Endothelial cell of umbilical vein (primary cell): ENCODE measurements at regions not wholly inside any gene's neighbourhood (a gene's known extent, or its start where the extent isn't known, plus 50 kb on each side); places are given as distances from the start of the nearest gene placed in this dataset.
"Not testable (repeated sequence)": the region's sequence is repeated elsewhere in the genome, so short reads cannot be mapped to it uniquely, and the experiment has no call there.

ENCODE experiments used
- BruUV-seq: library from RNA; stranded (reverse); fragments of 400-500 nt; replicated peaks from 2 replicates; lab custom pipeline; 2021; lab: Mats Ljungman, UMichigan
- CTCF ChIA-PET: fragments of 300-600, 350-600 bp; sonication (Branson Sonifier 250); formaldehyde crosslinking; loops from one replicate; lab custom pipeline; 2021; ENCODE audit warnings: antibody characterized with exemption, inconsistent platforms; lab: Charles Lee
- POLR2A ChIA-PET: fragments of 300-600, 350-600 bp; sonication (Branson Sonifier 250); formaldehyde crosslinking; loops from one replicate; lab custom pipeline; 2021; ENCODE audit warnings: antibody characterized with exemption, inconsistent platforms; lab: Charles Lee
- DNase-seq: peaks from one replicate; pipeline ENCODE4 v3.0.0-alpha.2; 2011; ENCODE audit warnings: low read depth, low spot score
- FAIRE-seq: peaks from 2 replicates; lab custom pipeline; 2011; peaks lifted over from hg19 to GRCh38; lab: Jason Lieb, UNC
- H2AFZ ChIP-seq: 2 replicates; pipeline ENCODE4 v1.6.0; 2012; ENCODE audit warnings: low read depth, low read length, control low read depth, inconsistent platforms
- H3K27ac ChIP-seq: 2 replicates; pipeline ENCODE4 v1.5.1; 2011; ENCODE audit warnings: low read depth, mild to moderate bottlenecking, control low read depth, low read length, moderate library complexity; ENCODE audit not compliant: insufficient read depth
- H3K27me3 ChIP-seq, 2 experiments: 2 replicates each; pipeline versions ENCODE4 v1.6.0 to v1.6.1; 2011; ENCODE audit warnings: low read length in 2 of 2, mixed read lengths in 1 of 2; ENCODE audit not compliant: control insufficient read depth in 2 of 2, insufficient read depth in 2 of 2
- H3K36me3 ChIP-seq, 2 experiments: 2 replicates in 1 of 2; 3 replicates in 1 of 2; pipeline ENCODE4 v1.5.1; 2011; ENCODE audit warnings: low read length in 2 of 2, mild to moderate bottlenecking in 1 of 2, moderate library complexity in 1 of 2; ENCODE audit not compliant: control insufficient read depth in 2 of 2, insufficient read depth in 2 of 2; ENCODE audit errors: extremely low read depth in 1 of 2
- H3K4me1 ChIP-seq: 3 replicates; pipeline ENCODE4 v1.5.1; 2011; ENCODE audit warnings: mild to moderate bottlenecking, low read length; ENCODE audit not compliant: control insufficient read depth, insufficient read depth; ENCODE audit errors: extremely low read depth
- H3K4me2 ChIP-seq: 2 replicates; pipeline ENCODE4 v1.6.1; 2011; ENCODE audit warnings: low read length, control low read depth, mixed read lengths; ENCODE audit not compliant: insufficient read depth
- H3K4me3 ChIP-seq, 3 experiments: fragments of 200-600 bp in 1 of 3; sonication (generic), shearing (Covaris generic) in 1 of 3; replicated peaks in 1 of 3; 2 replicates each; pipeline ENCODE4 v1.5.1; 2011 to 2016; ENCODE audit warnings: control low read depth in 3 of 3, low read length in 3 of 3, mild to moderate bottlenecking in 2 of 3, inconsistent platforms in 1 of 3, low read depth in 1 of 3, moderate library complexity in 1 of 3; ENCODE audit not compliant: insufficient read depth in 1 of 3
- H3K79me2 ChIP-seq: 2 replicates; pipeline ENCODE4 v1.6.0; 2012; ENCODE audit warnings: low read length, inconsistent platforms; ENCODE audit not compliant: control insufficient read depth, insufficient read depth
- H3K9ac ChIP-seq: replicated peaks from 2 replicates; pipeline ENCODE3; 2011; ENCODE audit warnings: low read length, control low read depth; ENCODE audit not compliant: insufficient read depth; ENCODE audit errors: extremely low read depth
- H3K9me1 ChIP-seq: replicated peaks from 3 replicates; pipeline ENCODE4 v1.6.0; 2011; ENCODE audit warnings: mild to moderate bottlenecking, low read length; ENCODE audit not compliant: control insufficient read depth, insufficient read depth; ENCODE audit errors: extremely low read depth
- H3K9me3 ChIP-seq: replicated peaks from 2 replicates; pipeline ENCODE4 v1.5.1; 2012; ENCODE audit warnings: low read length, inconsistent platforms; ENCODE audit not compliant: control insufficient read depth, insufficient read depth
- H4K20me1 ChIP-seq: replicated peaks from 2 replicates; pipeline ENCODE3; 2011; ENCODE audit warnings: mild to moderate bottlenecking, low read length; ENCODE audit not compliant: control insufficient read depth, insufficient read depth; ENCODE audit errors: extremely low read depth
- EZH2 ChIP-seq: IDR thresholded peaks from 2 replicates; pipeline ENCODE4 v1.6.1; 2012; ENCODE audit warnings: borderline replicate concordance, low read depth, mild to moderate bottlenecking, moderate library complexity, low read length, inconsistent platforms; ENCODE audit not compliant: severe bottlenecking
- FOS ChIP-seq: IDR thresholded peaks from 2 replicates; pipeline ENCODE4 v1.6.1; 2011; ENCODE audit warnings: mild to moderate bottlenecking, low read length, moderate library complexity, borderline replicate concordance; ENCODE audit not compliant: insufficient read depth
- GATA2 ChIP-seq: IDR thresholded peaks from 2 replicates; pipeline ENCODE4 v1.7.0; 2011; ENCODE audit warnings: low read depth, mild to moderate bottlenecking, moderate library complexity, mixed read lengths, low read length; ENCODE audit not compliant: insufficient read length, insufficient read depth
- JUN ChIP-seq: IDR thresholded peaks from 2 replicates; pipeline ENCODE4 v1.6.1; 2011; ENCODE audit warnings: borderline replicate concordance, low read depth; ENCODE audit not compliant: insufficient read length, insufficient read depth
- POLR2A ChIP-seq: IDR thresholded peaks from 2 replicates; pipeline ENCODE4 v1.6.1; 2012; ENCODE audit warnings: low read depth, mild to moderate bottlenecking, control low read depth, low read length
- dilution Hi-C: fragments of 300-500 bp; cut with MboI; formaldehyde crosslinking; loops from one replicate; pipeline ENCODE4 v1.15.0; 2019; ENCODE audit warnings: low sequenced_read_pairs; ENCODE audit not compliant: extremely low pct_ligation_motif_present
- intact Hi-C: fragments of 100-400 bp; cut with micrococcal nuclease; formaldehyde crosslinking; loops from one replicate; pipeline ENCODE4 v1.10.0; 2022
- TF ChIP-seq, protein P1 (sequence below): IDR thresholded peaks from 2 replicates; pipeline ENCODE4 v1.6.1; 2011; ENCODE audit not compliant: insufficient read depth, insufficient read length
- TF ChIP-seq, protein P2 (sequence below), 2 donors: IDR thresholded peaks; 1 replicate in 1 of 2; 2 replicates in 1 of 2; pipeline ENCODE4 v1.5.1; 2011; ENCODE audit warnings: low read length in 2 of 2, mild to moderate bottlenecking in 2 of 2, moderate library complexity in 2 of 2, control low read depth in 1 of 2, inconsistent platforms in 1 of 2, low read depth in 1 of 2; ENCODE audit not compliant: insufficient read depth in 1 of 2; ENCODE audit errors: extremely low read depth in 1 of 2

GRCh38 chr1:112853915-112854314 lies 102.1 kb downstream of the SLC16A1 start:
- H2AFZ ChIP-seq, DNase-seq, H3K27ac ChIP-seq, H3K4me2 ChIP-seq, H3K9me1 ChIP-seq, H3K27me3 ChIP-seq, FAIRE-seq, dilution Hi-C loops, H3K4me3 ChIP-seq, H3K9me3 ChIP-seq, H3K36me3 ChIP-seq, BruUV-seq, POLR2A ChIA-PET, intact Hi-C loops, H3K9ac ChIP-seq, H4K20me1 ChIP-seq: not testable (repeated sequence)
- Histone ChIP-seq H3K79me2 (peaks cover 11% of the 10 kb centered on the region), H3K4me1 (peaks cover 19% of the 10 kb centered on the region)
- CTCF ChIA-PET: interaction anchor here (1.2 kb wide), 1 partner anchor 33 kb away, joined by 3 read pairs; no protein-coding TSS in a partner anchor

DNA sequence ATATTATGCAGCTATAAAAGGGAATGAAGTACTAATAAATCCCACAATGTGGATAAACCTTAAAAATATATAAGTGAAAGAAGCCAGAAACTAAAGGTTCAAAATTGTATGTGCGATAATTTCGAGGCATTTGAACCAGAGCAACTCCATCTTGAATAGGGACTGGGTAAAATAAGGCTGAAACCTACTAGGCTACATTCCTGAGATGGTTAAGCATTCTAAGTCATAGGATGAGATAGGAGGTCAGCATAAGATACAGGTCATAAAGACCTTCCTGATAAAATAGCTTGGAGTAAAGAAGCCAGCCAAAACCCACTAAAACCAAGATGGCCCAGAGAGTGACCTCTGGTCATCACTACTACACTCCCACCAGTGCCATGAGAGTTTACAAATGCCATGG lies 103.1 kb downstream of the SLC16A1 start:
- no peak overlapping the region for H3K27ac ChIP-seq
- H3K4me2 ChIP-seq: no peak overlapping the region
- ChIA-PET CTCF (interaction anchor here (0.5 kb wide), 1 partner anchor 110 kb away, joined by 4 read pairs; no protein-coding TSS in a partner anchor), POLR2A (no interaction called here)
- H3K9me1 ChIP-seq: no peaks in the 10 kb centered on the region
- peaks cover 19% of the 10 kb centered on the region for H3K4me1 ChIP-seq
- peaks cover 11% of the 10 kb centered on the region for H3K79me2 ChIP-seq
- H3K27me3 ChIP-seq: no peaks in the 10 kb centered on the region
- no TSS peak for BruUV-seq
- dilution Hi-C loops: no loop called here
- no peak overlapping the region for H3K4me3 ChIP-seq
- no peak overlapping the region for H2AFZ ChIP-seq
- H3K36me3 ChIP-seq: no peaks in the 10 kb centered on the region
- H3K9me3 ChIP-seq: no peaks in the 10 kb centered on the region
- FAIRE-seq: no peak
- no peaks in the 10 kb centered on the region for H4K20me1 ChIP-seq
- H3K9ac ChIP-seq: no peak overlapping the region
- DNase-seq: no peak
- TF ChIP-seq, protein P1, sequence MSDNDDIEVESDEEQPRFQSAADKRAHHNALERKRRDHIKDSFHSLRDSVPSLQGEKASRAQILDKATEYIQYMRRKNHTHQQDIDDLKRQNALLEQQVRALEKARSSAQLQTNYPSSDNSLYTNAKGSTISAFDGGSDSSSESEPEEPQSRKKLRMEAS: no peak
- TF ChIP-seq, protein P2, sequence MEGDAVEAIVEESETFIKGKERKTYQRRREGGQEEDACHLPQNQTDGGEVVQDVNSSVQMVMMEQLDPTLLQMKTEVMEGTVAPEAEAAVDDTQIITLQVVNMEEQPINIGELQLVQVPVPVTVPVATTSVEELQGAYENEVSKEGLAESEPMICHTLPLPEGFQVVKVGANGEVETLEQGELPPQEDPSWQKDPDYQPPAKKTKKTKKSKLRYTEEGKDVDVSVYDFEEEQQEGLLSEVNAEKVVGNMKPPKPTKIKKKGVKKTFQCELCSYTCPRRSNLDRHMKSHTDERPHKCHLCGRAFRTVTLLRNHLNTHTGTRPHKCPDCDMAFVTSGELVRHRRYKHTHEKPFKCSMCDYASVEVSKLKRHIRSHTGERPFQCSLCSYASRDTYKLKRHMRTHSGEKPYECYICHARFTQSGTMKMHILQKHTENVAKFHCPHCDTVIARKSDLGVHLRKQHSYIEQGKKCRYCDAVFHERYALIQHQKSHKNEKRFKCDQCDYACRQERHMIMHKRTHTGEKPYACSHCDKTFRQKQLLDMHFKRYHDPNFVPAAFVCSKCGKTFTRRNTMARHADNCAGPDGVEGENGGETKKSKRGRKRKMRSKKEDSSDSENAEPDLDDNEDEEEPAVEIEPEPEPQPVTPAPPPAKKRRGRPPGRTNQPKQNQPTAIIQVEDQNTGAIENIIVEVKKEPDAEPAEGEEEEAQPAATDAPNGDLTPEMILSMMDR (IDR thresholded peaks at IDR 0.05; ENCODE audit: extremely low read depth in 1 of 2, insufficient read depth in 1 of 2, low read depth in 1 of 2, low read length in 2 of 2): no peak
- TF ChIP-seq EZH2: no peak
- no peak for TF ChIP-seq JUN
- TF ChIP-seq GATA2: no peak
- TF ChIP-seq POLR2A: no peak
- TF ChIP-seq FOS: no peak
- intact Hi-C loops: no loop called here
